ENCODE measurements at regions not wholly inside any gene's neighbourhood (a gene's known extent, or its start where the extent isn't known, plus 50 kb on each side); places are given as distances from the start of the nearest gene placed in this dataset.

GRCh38 chr4:14582677-14583076 lies 419.6 kb upstream of the CPEB2 start:
- WGBS (ENCODE audit: insufficient coverage, low coverage, low lambda C conversion rate, missing lambda C conversion rate) = 84% methylated on average over 3 of the region's 3 CpGs

GRCh38 chr4:14583331-14583730 lies 418.9 kb upstream of the CPEB2 start:
- intact Hi-C loops (cut with DNase I) = no loop called here
- Histone ChIP-seq H3K4me3 (no peak overlapping the region), H3K36me3 (no peaks in the 10 kb centered on the region), H3K27ac (no peak overlapping the region), H3K4me1 (no peaks in the 10 kb centered on the region), H3K27me3 (no peaks in the 10 kb centered on the region), H3K9me3 (no peaks in the 10 kb centered on the region)
- ATAC-seq (no peak), DNase-seq (no peak)
- 43% methylated on average over 2 of the region's 2 CpGs for WGBS (ENCODE audit: insufficient coverage, low coverage, low lambda C conversion rate, missing lambda C conversion rate)
- TF ChIP-seq POLR2A (IDR thresholded peaks at IDR 0.05) (no peak), CTCF (IDR thresholded peaks at IDR 0.05) (no peak)

More at GRCh38 chr4:14582677-14583076, 419.6 kb upstream of the CPEB2 start:
- Histone ChIP-seq H3K36me3 (no peaks in the 10 kb centered on the region), H3K9me3 (no peaks in the 10 kb centered on the region), H3K4me3 (no peak overlapping the region), H3K4me1 (no peaks in the 10 kb centered on the region), H3K27ac (no peak overlapping the region), H3K27me3 (no peaks in the 10 kb centered on the region)
- DNase-seq = no peak
- no peak for TF ChIP-seq POLR2A (IDR thresholded peaks at IDR 0.05)
- no peak for ATAC-seq
- intact Hi-C loops (cut with DNase I) = no loop called here

GRCh38 chr4:14583752-14584151 lies 418.5 kb upstream of the CPEB2 start:
- H3K36me3 ChIP-seq = no peaks in the 10 kb centered on the region
- DNase-seq (no peak), ATAC-seq (no peak)
- H3K9me3 ChIP-seq = no peaks in the 10 kb centered on the region
- WGBS (ENCODE audit: insufficient coverage, low coverage, low lambda C conversion rate, missing lambda C conversion rate) = 61% methylated on average over 6 of the region's 7 CpGs
- intact Hi-C loops (cut with DNase I) = no loop called here
- H3K27me3 ChIP-seq = no peaks in the 10 kb centered on the region
- H3K4me3 ChIP-seq = no peak overlapping the region
- H3K4me1 ChIP-seq = no peaks in the 10 kb centered on the region
- H3K27ac ChIP-seq = no peak overlapping the region
- TF ChIP-seq CTCF (IDR thresholded peaks at IDR 0.05) (no peak), POLR2A (IDR thresholded peaks at IDR 0.05) (no peak)

GRCh38 chr4:14592950-14593349 lies 409.3 kb upstream of the CPEB2 start:
- ATAC-seq (no peak), DNase-seq (no peak)
- 54% methylated on average over 2 of the region's 2 CpGs for WGBS (ENCODE audit: insufficient coverage, low coverage, low lambda C conversion rate, missing lambda C conversion rate)
- no peaks in the 10 kb centered on the region for H3K4me1 ChIP-seq
- no peaks in the 10 kb centered on the region for H3K27me3 ChIP-seq
- H3K27ac ChIP-seq = no peak overlapping the region
- intact Hi-C loops (cut with DNase I) = no loop called here
- no peak for TF ChIP-seq CTCF (IDR thresholded peaks at IDR 0.05)
- no peak for TF ChIP-seq POLR2A (IDR thresholded peaks at IDR 0.05)
- no peak overlapping the region for H3K4me3 ChIP-seq
- H3K36me3 ChIP-seq = no peaks in the 10 kb centered on the region
- no peaks in the 10 kb centered on the region for H3K9me3 ChIP-seq

- no peak for ATAC-seq
Measured at GRCh38 chr4:14596028-14596427, 406.3 kb upstream of the CPEB2 start.

More at GRCh38 chr4:14596028-14596427, 406.3 kb upstream of the CPEB2 start:
- no peaks in the 10 kb centered on the region for H3K9me3 ChIP-seq
- H3K27me3 ChIP-seq = no peaks in the 10 kb centered on the region
- no peak for DNase-seq
- intact Hi-C loops (cut with DNase I) = no loop called here
- H3K27ac ChIP-seq = no peak overlapping the region
- no peak overlapping the region for H3K4me3 ChIP-seq
- no peaks in the 10 kb centered on the region for H3K4me1 ChIP-seq
- 20% methylated on average over 4 of the region's 4 CpGs for WGBS (ENCODE audit: insufficient coverage, low coverage, low lambda C conversion rate, missing lambda C conversion rate)
- TF ChIP-seq CTCF (IDR thresholded peaks at IDR 0.05) = no peak
- H3K36me3 ChIP-seq = no peaks in the 10 kb centered on the region
